Midbrain (tissue), 1 donor: ENCODE measurements at regions not wholly inside any gene's neighbourhood (a gene's known extent, or its start where the extent isn't known, plus 50 kb on each side); places are given as distances from the start of the nearest gene placed in this dataset.
"Not testable (repeated sequence)": the region's sequence is repeated elsewhere in the genome, so short reads cannot be mapped to it uniquely, and the experiment has no call there.

Experiments used
- DNase-seq: peaks from one replicate; lab custom pipeline; 2025; lab: John Stamatoyannopoulos, UW

DNA sequence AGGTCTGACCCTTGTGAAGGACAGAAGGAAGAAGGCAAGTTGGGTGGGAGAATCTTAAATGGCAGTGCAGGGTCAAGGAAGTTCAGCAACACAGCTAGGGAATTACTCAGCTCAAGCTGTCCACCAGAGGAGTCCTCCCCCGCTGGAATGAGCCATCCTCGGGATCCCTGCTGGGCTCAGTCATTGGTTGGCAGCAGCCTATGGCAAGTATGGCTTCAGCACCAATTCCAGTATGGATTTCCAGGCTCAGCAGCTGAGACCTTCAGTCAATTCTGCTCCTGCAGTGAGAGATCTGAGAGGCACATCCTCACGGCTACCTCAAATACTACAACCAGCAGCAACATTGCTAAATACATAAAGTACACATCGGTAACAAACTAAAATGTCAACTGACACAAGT, 280.6 kb upstream of the PIK3R1 start:
- DNase-seq = no peak

DNA sequence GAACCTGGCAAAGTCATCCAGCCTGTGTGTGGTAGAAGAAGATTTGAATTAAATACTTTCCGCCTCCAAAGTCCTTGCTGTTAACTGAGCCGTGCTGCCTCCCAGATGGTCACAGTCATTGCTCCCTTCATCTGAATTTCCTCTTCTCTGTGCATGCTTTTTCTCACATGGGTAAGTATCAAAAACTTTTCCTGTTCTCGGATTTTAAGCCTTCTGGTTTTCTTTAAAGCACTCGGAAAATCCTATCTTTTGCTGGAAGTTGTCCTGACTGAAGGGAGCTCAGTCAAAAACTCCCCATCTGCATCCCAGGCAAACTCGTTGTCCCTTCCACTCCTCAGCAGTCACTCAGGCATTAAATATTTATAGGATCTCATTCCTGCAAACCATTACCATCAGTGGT, 290.0 kb upstream of the PIK3R1 start:
- no peak for DNase-seq

DNA sequence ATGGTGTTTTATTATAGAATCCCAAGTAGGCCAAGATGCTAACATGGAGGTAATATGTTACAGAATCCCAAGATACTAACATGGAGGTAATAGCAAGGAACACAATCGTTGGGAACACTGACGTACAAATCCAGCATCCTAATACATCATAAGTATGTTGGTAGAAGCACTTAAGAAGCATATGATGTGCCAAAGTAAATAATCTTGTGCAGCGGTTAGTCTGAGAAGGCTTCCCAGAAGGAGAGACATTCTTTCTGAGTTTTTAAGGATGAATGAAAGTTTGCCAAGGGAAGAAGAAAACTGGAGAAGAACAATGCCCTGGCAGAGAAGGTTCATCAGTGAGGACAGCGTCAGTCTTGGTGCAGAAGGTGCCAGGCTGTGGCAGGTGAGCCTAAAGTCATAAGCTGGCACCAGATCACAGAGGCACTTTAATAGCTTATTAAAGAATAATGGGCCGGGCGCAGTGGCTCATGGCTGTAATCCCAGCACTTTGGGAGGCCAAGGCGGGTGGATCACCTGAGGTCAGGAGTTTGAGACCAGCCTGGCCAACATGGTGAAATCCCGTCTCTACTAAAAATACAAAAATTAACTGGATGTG, 294.5 kb upstream of the PIK3R1 start:
- DNase-seq = no peak

DNA sequence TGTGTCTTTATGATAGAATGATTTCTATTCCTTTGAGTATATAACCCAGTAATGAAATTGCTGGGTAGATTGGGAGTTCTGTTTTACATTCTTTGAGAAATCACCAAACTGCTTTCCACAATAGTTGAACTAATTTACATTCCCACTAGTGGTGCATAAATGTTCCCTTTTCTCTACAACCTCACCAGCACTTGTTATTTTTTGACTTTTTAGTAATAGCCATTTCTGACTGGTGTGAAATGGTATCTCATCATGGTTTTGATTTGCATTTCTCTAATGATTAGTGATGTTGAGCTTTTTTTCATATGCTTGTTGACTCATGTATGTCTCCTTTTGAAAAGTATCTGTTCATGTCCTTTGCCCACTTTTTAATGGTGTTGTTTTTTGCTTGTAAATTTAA, 296.0 kb upstream of the PIK3R1 start:
- not testable (repeated sequence) for DNase-seq

DNA sequence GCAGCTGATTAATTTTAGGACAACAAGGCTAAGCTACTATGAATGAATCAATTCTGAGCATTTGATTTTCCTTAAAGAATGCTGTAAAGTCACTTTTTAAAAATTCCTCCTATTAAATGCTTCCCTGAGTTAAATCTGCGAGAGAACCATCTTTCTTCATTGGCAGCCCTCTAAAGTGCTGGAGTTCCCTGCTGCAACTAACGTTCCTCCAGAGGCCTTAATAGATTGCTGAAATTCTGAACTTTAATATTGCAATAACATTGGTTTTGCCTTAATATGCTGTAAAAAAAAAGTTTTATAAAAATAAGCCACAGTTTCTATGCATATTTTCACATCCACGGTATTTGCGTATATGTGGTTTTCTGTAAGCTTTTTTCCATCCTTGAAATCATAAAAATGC, 298.0 kb upstream of the PIK3R1 start:
- no peak for DNase-seq

DNA sequence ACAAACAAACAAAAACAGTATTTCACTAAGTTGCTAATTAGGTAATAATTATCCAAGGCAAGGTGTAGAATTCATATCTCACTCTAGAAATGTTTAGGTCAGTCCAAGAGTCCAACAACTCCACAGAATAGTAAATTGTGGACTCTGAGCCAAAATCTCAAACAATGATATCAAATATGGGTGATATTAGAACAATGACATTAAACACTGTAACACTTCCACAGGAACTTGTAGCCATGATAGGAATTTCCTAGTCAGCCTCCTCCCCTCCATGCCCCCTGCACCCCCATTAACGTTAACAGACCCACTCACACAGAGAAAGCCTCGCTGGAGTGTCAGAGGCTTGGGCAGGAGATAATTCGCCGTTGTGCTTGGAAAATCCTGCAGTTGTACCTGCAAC, 305.0 kb upstream of the PIK3R1 start:
- no peak for DNase-seq

DNA sequence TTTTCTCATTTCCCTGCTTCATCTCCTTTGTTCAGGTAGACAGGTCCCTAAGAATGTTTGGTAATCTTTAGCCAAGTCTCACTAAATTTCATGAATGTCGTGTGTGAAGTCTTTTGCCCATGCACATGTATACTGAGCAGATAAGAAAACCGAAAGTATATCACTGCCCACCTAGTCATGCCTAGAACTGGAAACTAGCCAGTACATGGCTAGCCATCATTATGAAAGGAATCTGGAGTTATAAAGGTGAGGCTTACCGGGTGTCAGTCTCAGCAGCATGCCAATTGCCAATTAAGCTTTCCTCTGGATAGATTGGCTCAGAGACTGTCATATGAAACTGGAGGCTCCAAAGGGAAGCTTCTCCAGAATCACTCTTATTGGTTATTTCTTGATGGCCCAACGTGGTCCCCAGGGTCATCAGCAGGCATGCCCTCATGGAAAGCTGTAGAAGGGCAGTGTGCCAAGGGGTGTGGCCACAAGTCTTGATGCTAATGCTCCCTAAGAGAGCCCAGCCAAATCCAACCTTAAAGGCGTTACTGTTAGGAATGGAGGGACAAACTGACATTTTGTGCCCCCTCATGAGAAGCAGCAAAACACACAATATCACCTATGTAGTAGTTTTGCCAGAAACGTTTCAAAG, 307.3 kb upstream of the PIK3R1 start:
- DNase-seq = no peak

DNA sequence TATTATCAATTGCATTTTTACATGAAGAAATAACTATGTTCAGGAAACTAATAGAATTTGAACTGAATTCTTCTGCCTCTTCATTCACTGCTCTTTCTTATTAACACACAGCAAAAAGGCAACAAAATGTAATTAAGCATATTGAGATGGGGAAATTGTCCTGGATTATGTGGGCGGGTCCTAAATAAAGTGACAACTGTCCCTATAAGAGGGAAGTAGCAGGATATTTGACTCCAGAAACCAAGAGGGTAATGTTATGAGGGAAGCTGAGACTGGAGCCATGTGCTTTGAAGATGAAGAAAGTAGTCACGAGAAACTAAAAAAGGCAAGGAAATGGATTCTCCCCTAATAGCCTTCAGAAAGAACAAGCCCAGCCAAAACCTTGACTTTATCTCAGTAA, 311.2 kb upstream of the PIK3R1 start:
- no peak for DNase-seq

DNA sequence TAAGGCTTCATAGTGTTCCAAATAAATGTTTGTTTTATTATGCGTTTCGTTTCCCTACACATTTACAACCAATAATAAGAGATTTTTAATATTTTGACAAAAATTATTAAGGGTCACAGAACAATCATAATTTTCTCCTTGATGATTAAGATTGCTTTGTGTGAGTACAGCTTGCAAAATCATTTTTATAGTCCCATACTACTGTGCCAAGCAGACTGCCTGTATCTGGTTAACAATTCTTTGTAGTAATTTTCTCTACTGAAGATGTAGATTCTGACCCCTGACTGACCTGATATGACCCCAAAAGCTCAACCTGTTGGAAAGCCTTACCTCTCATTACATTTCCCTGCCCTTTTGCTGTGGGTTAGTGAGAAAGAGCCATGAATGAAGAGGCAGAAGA, 311.9 kb upstream of the PIK3R1 start:
- DNase-seq = no peak

DNA sequence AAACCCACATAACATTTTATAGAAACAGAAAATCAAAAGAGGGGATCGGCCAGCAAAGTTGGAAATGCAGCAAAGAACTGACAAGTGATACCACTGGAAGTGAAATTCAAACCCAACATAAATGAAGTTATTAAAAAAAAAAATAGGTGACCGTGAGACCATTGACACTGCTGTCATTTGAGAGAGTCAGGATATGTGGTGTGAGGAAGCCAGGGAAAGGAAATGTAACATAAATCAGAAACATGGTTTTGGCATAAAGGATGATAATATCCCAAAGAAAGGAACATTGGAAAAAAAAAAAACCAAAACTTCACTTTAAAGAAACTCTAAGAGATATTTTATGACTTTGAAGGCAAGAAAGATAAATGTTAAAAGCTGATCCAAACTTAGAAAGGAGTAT, 312.4 kb upstream of the PIK3R1 start:
- no peak for DNase-seq

DNA sequence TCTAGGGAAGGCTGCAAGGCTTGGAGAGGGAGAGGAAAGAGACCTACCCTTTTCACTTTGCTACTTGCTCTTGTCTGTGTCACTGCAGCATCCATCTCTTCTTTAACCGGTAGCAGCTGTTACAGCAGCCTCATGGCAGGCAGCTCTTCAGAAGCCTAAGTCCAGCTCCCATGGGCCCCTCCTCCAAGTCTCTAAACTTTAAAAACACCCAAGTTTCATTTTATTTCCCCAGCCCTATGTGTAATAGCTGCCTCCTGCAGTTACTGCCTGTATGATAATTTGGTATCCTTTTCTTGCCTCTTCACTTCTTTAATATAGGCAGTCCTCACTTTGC, 313.1 kb upstream of the PIK3R1 start:
- DNase-seq = no peak

DNA sequence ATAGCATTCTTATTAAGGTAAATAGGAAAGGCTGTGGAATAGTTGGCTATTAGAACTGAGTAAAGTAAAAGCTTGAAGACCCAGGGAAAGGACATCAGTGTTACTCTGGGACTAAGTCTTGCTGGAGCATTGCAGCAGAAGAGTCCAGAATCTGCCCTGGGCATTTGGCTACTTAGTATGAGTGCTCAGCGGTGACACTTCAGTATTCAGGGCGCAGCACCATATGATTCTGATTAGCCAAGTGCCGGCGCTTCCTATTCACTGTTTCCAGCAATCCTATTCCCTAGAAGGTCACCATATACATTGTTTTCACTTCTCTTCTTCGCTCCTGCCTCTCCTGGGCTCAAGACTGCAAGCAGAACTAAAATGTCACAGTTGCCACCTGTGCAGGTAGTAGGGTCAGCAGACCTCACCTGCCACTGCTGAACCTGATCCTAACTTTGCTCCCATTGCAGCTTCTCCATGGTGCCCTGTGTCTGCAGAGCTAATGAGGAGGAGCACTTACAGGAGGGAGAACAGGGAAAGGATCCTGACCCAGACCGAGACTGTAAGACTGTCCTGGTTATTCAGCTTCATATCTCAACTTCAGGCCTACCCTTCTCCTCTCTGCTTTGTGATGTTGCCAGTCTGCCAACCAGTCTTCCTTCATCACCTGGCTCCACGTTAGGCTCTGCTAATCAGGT, 313.6 kb upstream of the PIK3R1 start:
- DNase-seq = no peak

DNA sequence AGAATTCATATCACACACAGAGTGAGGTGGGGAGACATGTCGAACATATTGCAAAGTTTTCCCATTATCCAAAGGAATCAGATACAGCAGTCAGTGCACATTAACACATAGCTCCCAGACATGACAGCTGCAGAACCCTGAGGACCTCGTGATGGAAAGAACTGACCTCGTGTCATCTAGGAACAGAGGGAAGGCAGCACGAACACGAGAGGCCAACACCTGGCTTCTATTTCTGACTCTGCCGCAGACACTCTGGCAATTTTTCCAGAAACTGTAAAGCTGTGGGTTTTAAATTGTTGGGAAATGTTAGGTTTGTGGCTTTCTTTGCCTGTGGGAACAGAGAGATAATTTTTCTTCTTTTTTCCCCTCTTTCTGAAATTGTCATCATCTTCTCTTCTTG, 315.0 kb upstream of the PIK3R1 start:
- DNase-seq = no peak

DNA sequence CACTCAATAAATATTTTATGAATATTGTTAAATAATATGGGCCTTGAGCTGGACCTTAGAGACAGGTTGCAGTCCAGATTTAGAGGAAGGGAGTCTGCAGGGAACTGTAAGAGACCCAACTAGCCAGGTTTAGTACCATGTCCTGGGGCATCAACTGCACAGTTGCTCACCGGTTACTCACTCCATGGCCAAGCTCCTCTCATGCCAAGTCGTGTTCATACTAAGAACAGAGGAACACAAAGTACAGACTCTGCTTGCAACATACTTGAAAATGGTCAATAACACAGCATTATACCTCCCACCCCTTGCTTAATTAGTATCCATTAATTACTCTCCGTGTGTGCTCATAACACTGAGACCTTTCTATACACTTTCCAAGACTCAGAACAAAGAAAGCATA, 317.6 kb upstream of the PIK3R1 start:
- no peak for DNase-seq

DNA sequence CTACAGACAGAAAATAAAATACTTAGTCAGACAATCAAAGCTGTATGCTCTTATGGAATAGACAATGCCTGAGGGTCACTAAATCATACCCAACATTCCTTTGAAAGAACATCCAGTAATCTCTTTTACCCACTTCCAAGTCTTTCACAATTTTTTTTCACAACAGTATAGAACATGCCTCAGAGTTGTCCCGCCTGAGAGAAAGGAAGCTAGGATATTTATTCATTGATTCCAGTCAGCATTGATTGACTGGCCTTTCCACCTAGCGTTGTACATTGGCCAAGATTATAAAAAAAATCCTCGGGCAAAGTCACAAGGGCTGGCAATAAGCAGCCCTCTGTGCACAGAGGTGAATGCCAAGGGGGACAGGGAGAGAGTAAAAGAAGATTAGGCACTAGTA, 318.1 kb upstream of the PIK3R1 start:
- DNase-seq = no peak

DNA sequence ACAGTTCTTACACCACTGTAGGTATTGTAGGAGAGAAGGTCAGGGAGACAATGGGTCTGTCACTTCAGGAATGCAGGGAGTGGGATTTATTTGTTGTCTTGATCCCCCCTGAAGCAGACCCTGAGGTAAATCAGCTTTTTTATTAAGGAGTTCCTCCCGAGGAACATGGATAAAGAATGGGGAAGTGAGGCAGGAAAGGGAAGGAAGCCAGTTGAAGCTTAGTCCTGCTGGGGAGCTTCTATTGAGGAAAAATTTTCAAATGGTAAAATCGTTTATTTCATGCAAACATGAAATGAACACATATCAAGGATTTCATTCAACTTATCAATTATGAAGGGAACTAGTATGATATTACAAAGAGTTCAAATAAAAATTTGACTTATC, 318.6 kb upstream of the PIK3R1 start:
- DNase-seq = no peak

DNA sequence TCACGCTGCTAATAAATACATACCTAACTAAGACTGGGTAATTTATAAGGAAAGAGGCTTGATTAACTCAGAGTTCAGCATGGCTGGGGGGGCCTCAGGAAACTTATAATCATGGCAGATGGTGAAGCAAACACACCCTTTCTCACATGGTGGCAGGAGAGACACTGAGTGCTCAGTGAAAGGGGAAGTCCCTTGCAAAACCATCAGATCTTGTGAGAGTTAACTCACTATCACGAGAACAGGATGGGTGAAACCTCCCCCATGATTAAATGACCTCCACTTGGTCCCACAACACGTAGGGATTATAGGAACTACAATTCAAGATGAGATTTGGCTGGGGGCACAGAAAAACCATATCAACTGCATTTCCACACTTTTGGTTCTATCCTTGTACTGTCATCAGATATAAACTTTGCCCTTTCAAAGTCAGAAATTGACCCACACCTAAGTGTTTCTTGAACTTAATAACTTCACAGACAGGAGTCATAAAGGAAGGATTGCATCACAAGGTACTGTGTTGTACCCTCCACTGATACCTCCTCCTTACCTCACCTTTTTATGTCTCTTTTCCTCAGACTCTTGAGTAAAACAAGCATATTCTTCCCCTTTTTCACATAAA, 319.1 kb upstream of the PIK3R1 start:
- DNase-seq = no peak

DNA sequence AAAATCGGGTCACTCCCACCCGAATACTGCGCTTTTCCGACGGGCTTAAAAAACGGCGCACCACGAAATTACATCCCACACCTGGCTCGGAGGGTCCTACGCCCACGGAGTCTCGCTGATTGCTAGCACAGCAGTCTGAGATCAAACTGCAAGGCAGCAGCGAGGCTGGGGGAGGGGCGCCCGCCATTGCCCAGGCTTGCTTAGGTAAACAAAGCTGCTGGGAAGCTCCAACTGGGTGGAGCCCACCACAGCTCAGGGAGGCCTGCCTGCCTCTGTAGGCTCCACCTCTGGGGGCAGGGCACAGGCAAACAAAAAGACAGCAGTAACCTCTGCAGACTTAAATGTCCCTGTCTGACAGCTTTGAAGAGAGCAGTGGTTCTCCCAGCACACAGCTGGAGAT, 325.7 kb upstream of the PIK3R1 start:
- DNase-seq = not testable (repeated sequence)

DNA sequence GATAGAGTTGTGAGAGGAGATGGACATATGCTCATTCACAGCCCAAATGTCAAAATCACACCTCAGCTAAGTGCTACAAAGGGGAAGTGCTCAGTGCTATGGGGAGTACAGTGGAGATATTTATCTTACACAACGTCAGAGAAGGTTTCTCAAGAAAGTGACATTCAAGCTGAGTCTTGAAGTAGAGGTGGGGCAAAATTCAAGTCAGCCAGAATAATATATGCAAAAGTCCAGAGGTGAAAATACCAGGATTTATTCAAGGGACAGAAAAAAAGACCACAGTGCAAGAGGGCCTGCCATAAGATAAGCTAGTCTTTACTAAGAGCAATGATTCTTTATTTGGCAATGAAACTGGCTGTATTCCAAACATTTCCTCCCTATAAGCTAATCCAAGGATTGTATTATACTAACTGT, 327.8 kb upstream of the PIK3R1 start:
- DNase-seq = no peak

DNA sequence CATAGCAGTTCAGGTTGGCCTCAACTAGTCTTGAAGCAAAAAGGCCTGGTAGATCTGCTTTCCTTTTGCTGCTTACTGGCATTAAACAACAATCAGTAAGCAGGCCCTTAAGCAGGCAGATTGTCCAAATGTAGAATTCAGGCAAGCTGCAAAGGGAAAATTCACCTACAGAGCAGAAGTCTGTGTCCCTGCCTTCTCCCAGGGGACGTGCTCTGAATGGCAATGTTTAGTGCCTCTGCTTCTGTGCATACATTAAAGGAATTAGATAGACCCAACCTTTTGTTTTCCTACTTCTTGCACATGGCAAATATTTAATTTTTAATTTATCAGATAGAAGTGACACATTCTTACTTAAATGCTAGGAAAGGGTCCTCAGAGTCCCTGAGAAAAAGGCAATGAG, 328.8 kb upstream of the PIK3R1 start:
- no peak for DNase-seq

DNA sequence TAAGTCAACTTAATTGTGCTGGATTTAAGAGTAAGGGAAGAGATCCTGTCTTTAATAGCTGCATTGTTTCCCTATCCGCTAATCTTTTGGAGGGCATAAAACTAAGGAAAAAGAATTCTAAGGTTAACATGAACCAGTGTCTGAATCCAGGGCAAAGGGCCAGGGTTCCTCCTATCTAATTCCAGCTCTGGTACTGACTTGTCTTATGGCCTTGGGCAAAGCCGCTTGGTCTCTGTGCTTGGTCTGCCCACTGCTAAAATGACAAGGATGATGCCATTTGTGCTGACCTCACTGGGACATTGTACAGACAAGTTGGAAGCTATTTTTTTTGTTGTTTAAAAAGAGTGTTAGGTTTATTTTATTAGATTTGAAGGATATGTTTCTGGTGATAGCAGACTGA, 334.7 kb upstream of the PIK3R1 start:
- no peak for DNase-seq

DNA sequence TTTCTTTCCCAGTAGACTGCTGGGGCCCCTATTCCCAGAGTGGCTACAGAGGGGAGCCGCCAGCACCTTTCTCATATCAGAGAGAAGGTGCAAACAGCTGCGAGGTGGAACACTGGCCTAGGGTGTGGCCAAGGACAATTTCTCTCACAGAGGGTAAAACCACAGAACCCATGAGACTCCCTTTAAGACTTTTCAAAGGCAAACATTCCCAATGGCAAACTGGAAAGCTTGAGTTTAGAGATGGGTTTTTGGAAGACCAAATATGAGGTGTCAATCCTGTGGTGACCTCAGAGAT, 335.1 kb upstream of the PIK3R1 start:
- DNase-seq = no peak

DNA sequence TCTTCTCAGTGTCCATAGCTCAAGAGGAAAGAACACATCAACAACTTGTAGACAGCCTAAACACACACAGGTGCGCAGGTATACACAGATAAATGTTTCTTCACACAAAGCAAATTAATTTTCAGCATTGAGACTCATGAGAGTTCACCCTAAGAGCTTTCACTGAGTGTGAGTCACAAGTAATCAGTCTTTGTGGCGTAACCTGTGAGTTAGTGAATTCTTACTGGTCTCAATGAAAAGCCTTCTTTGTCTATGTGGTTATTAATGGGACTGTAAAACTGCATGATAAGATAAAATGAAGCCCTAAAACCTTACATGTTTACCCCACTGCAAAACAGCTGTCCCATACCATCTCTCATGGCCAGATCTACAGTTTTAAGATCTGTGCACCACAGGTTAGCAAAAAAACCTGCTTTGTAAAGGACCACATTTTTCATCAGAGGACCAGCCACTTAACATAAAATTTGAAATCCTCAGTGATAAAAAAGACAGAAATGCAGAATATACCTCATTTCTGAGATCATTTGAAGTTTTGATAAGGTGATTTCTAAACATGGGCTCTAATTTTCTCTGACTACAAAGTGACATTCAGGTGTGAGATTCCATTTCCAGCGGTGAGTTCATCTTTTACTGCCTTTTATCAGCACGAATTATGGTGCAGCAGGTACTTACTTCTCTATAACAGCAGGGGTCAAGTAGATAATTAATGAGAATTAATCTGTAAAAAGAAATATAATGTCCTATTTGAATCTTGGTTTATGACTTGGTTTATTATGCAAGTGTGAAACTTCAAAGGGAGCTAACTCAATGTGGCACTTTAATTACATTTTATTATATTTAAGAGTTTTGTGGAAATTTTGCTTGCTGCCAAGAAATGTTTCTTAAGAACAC, 335.7 kb upstream of the PIK3R1 start:
- no peak for DNase-seq
